Smooth muscle cell (in vitro differentiated cells): ENCODE measurements at regions not wholly inside any gene's neighbourhood (a gene's known extent, or its start where the extent isn't known, plus 50 kb on each side); places are given as distances from the start of the nearest gene placed in this dataset.

Experiments used
- DNase-seq: peaks from one replicate; lab custom pipeline; 2025; ENCODE audit not compliant: unreplicated experiment; lab: John Stamatoyannopoulos, UW
- H2AFZ ChIP-seq: fragments of 200-600 bp; sonication (generic); 2 replicates; pipeline ENCODE4 v1.6.0; 2016; ENCODE audit warnings: antibody characterized with exemption, low read depth, mild to moderate bottlenecking
- H3F3A ChIP-seq: fragments of 200-600 bp; sonication (generic); 2 replicates; pipeline ENCODE4 v1.6.0; 2017; ENCODE audit warnings: antibody characterized with exemption, low read depth
- H3K27ac ChIP-seq: fragments of 200-600 bp; sonication (generic); 2 replicates; pipeline ENCODE4 v1.5.1; 2016; ENCODE audit warnings: low read depth, mild to moderate bottlenecking
- H3K27me3 ChIP-seq: fragments of 200-600 bp; sonication (generic); 2 replicates; pipeline ENCODE4 v1.6.1; 2016; ENCODE audit warnings: low read depth, mild to moderate bottlenecking
- H3K36me3 ChIP-seq: fragments of 200-600 bp; sonication (generic); 2 replicates; pipeline ENCODE4 v1.5.1; 2016; ENCODE audit warnings: low read depth
- H3K4me1 ChIP-seq: fragments of 200-600 bp; sonication (generic); 2 replicates; pipeline ENCODE4 v1.5.1; 2016; ENCODE audit warnings: low read depth
- H3K4me2 ChIP-seq: fragments of 200-600 bp; sonication (generic); 2 replicates; pipeline ENCODE4 v1.6.0; 2016; ENCODE audit warnings: mild to moderate bottlenecking
- H3K4me3 ChIP-seq: fragments of 200-600 bp; sonication (generic); 2 replicates; pipeline ENCODE4 v1.5.1; 2016; ENCODE audit warnings: mild to moderate bottlenecking
- H3K79me2 ChIP-seq: fragments of 200-600 bp; sonication (generic); 2 replicates; pipeline ENCODE4 v1.6.0; 2016; ENCODE audit warnings: low read depth, mild to moderate bottlenecking
- H3K9ac ChIP-seq: fragments of 200-600 bp; sonication (generic); 2 replicates; pipeline ENCODE4 v1.6.0; 2016; ENCODE audit warnings: low read depth
- H3K9me3 ChIP-seq: fragments of 200-600 bp; sonication (generic); replicated peaks from 2 replicates; pipeline ENCODE4 v1.5.1; 2016; ENCODE audit warnings: low read depth
- H4K20me1 ChIP-seq: fragments of 200-600 bp; sonication (generic); 2 replicates; pipeline ENCODE4 v1.6.0; 2016; ENCODE audit warnings: low read depth
- WGBS: methylation state at CpG from one replicate; pipeline ENCODE4 v1.1.7; 2016; ENCODE audit warnings: low lambda C conversion rate; 5-methylcytosine and 5-hydroxymethylcytosine counted together
- TF ChIP-seq, protein P1 (sequence below): fragments of 200-600 bp; sonication (generic); IDR thresholded peaks from 2 replicates; pipeline ENCODE4 v1.5.1; 2017; ENCODE audit warnings: borderline replicate concordance, mild to moderate bottlenecking, antibody characterized with exemption; ENCODE audit not compliant: insufficient read depth, poor library complexity, severe bottlenecking

DNA sequence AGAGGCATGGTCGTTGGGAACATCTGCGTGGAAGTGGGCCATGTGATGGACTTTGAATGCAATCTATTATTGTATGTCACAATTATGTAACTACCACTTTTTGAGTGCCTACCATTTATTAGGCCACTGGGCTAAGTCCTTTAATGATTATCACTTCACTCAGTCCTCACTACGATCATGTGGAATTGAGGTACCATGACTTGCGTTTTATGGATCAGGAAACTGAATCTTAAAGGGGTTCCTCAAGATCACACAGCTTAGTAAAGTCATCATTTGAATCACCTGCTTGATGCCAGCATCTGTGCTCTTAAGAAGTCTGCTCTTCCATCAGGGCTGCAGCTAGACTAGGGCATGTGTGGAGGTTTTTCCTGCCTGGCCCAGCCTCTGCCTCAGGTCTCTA lies 136.7 kb downstream of the DAD1 start:
- Histone ChIP-seq H3K4me2 (no peak overlapping the region), H3K27me3 (peaks cover 55% of the 10 kb centered on the region), H4K20me1 (no peaks in the 10 kb centered on the region), H3K27ac (no peak overlapping the region), H3K79me2 (no peaks in the 10 kb centered on the region), H3K9ac (no peak overlapping the region), H3K4me1 (no peaks in the 10 kb centered on the region), H3K9me3 (no peaks in the 10 kb centered on the region), H3K4me3 (no peak overlapping the region), H3F3A (no peaks in the 10 kb centered on the region), H2AFZ (no peak overlapping the region), H3K36me3 (no peaks in the 10 kb centered on the region)
- TF ChIP-seq, protein P1, sequence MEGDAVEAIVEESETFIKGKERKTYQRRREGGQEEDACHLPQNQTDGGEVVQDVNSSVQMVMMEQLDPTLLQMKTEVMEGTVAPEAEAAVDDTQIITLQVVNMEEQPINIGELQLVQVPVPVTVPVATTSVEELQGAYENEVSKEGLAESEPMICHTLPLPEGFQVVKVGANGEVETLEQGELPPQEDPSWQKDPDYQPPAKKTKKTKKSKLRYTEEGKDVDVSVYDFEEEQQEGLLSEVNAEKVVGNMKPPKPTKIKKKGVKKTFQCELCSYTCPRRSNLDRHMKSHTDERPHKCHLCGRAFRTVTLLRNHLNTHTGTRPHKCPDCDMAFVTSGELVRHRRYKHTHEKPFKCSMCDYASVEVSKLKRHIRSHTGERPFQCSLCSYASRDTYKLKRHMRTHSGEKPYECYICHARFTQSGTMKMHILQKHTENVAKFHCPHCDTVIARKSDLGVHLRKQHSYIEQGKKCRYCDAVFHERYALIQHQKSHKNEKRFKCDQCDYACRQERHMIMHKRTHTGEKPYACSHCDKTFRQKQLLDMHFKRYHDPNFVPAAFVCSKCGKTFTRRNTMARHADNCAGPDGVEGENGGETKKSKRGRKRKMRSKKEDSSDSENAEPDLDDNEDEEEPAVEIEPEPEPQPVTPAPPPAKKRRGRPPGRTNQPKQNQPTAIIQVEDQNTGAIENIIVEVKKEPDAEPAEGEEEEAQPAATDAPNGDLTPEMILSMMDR = no peak
- DNase-seq = no peak
- 94% methylated on average over 4 of the region's 4 CpGs for WGBS

DNA sequence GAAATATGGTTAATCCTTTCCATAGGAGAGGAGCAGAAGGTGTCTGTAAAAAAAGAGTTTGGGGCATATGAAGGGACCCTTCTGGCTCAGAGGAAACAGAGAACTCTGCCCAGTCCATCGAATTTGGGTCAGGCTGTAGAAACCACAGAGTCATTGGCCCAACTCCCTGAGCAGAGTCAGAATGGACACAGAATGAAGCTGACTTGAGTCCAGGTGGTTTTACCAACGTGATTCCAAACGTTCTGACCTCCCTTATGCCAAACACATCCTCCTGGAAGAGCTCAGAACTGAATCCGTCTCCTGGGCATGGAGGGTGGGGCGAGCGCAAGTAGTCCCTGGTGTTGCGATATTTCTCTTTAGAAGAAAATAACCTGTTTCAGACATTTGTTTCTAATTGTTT lies 138.8 kb downstream of the DAD1 start:
- Histone ChIP-seq H3K4me2 (no peak overlapping the region), H3K4me3 (no peak overlapping the region), H3K36me3 (no peaks in the 10 kb centered on the region), H2AFZ (no peak overlapping the region), H3K79me2 (no peaks in the 10 kb centered on the region), H3F3A (no peaks in the 10 kb centered on the region), H3K27me3 (peaks cover 40% of the 10 kb centered on the region), H3K4me1 (no peaks in the 10 kb centered on the region), H3K9ac (no peak overlapping the region), H3K27ac (no peak overlapping the region), H4K20me1 (no peaks in the 10 kb centered on the region), H3K9me3 (no peaks in the 10 kb centered on the region)
- no peak for DNase-seq
- TF ChIP-seq, protein P1 = no peak
- 78% methylated on average over 7 of the region's 7 CpGs for WGBS

DNA sequence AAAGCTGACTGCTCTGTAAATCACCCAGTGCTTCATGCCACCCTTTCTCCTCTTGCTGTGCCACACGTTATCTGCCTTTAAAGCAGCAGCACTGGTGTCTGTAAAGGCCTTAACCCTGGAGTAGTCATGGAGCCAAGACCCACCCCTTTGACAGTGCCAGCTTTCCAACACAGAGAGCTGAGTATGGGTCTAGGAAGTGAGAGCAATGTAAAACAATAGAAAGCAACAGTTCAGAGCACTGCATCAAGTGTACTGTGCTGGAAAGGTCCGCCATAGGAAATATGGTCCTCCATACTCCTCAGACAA lies 139.5 kb downstream of the DAD1 start:
- no peaks in the 10 kb centered on the region for H4K20me1 ChIP-seq
- no peaks in the 10 kb centered on the region for H3F3A ChIP-seq
- no peak for DNase-seq
- no peak overlapping the region for H3K9ac ChIP-seq
- WGBS = 96% methylated on average over 2 of the region's 2 CpGs
- no peaks in the 10 kb centered on the region for H3K79me2 ChIP-seq
- TF ChIP-seq, protein P1 = no peak
- H3K27me3 ChIP-seq = peaks cover 35% of the 10 kb centered on the region
- no peak overlapping the region for H3K4me2 ChIP-seq
- H3K9me3 ChIP-seq = no peaks in the 10 kb centered on the region
- H3K4me1 ChIP-seq = no peaks in the 10 kb centered on the region
- no peak overlapping the region for H3K27ac ChIP-seq
- no peak overlapping the region for H3K4me3 ChIP-seq
- H3K36me3 ChIP-seq = no peaks in the 10 kb centered on the region
- H2AFZ ChIP-seq = no peak overlapping the region

DNA sequence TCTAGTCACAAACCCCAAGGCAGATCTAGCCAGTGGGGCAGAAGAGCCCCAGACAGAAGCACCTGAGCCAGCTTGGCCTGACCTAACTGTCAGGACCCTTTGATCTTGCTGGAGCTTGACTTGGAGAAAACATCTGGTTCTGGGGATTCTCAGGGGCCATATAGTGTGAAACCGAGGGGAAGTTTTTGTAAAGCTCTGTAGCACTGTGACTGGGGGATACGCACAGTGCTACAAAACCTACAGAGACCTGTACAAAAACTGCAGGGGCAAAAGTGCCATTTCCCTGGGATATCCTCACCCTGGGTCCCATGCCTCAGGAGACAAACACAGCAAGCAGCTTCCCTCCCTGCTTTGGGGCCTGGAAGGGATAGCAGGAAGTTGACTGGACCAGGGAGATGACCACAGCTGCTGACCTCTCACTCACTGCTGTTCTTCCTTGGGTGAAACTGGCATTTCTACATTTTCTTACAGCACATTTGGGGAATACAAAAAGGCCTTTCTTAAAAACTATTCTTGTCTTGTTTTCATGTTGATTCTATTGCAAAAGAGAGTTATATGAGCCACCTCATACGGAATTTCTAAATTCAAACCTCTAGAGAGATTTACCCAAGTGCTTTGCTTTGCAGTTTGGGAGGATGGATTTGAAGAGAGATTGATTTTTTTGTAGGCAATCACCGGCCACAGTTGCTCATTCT lies 140.0 kb downstream of the DAD1 start:
- Histone ChIP-seq H2AFZ (no peak overlapping the region), H3K4me3 (no peak overlapping the region), H3K9me3 (no peaks in the 10 kb centered on the region), H3K4me2 (no peak overlapping the region), H3K9ac (no peak overlapping the region), H3K36me3 (no peaks in the 10 kb centered on the region), H3K79me2 (no peaks in the 10 kb centered on the region), H3K27ac (no peak overlapping the region), H4K20me1 (no peaks in the 10 kb centered on the region), H3K27me3 (peaks cover 30% of the 10 kb centered on the region), H3F3A (no peaks in the 10 kb centered on the region), H3K4me1 (no peaks in the 10 kb centered on the region)
- TF ChIP-seq, protein P1 = no peak
- WGBS = 95% methylated on average over 4 of the region's 4 CpGs
- no peak for DNase-seq
